ENCODE measurements at regions not wholly inside any gene's neighbourhood (a gene's known extent, or its start where the extent isn't known, plus 50 kb on each side); places are given as distances from the start of the nearest gene placed in this dataset.

DNA sequence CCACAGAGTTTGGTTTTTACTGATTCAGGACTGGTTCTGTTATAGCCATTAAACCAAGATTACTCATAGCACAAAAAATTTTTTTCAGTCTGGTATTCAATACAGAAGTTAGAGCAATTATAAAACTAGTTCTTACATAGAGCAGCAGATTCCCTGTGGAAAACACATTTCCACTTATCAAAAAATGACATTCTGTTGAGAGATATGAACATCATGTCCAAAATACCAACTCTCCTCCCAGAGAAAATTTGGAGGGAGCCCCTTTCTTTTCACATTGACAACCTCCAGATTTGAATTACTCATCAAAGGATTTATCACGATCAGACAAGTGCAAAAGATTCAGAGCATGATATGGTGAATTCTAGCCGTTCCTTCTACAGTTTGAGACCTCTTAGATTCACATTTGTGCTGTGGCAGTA lies 126.8 kb upstream of the SERPINE2 start:
- 85% methylated on average over 2 of the region's 2 CpGs; no CpG with 5 or more reads in 1 of the 2 experiments for WGBS, 2 experiments (ENCODE audit: extremely low coverage in 1 of 2, insufficient coverage in 1 of 2, insufficient read length in 1 of 2, insufficient replicate concordance in 2 of 2, low coverage in 1 of 2, low lambda C conversion rate in 2 of 2, missing lambda C conversion rate in 1 of 2)
- H3K14ac ChIP-seq (ENCODE audit: insufficient read length): no peak overlapping the region
- H3K18ac ChIP-seq (ENCODE audit: extremely low read depth, low read length): no peak overlapping the region
- no peak overlapping the region for H2BK5ac ChIP-seq (ENCODE audit: low read depth, low read length)
- no peak overlapping the region for H3K9ac ChIP-seq (replicated peaks in 1 of 4; ENCODE audit: extremely low read depth in 1 of 4, low read depth in 3 of 4, low read length in 3 of 4)
- H3K23me2 ChIP-seq (ENCODE audit: low read depth, low read length): no peaks in the 10 kb centered on the region
- no peaks in the 10 kb centered on the region for H3K4me1 ChIP-seq (replicated peaks in 1 of 4; ENCODE audit: control insufficient read depth in 3 of 4, insufficient read depth in 4 of 4, low read length in 3 of 4)
- H4K5ac ChIP-seq (ENCODE audit: insufficient read length, low read depth, low read length): no peak overlapping the region
- TF ChIP-seq BRCA1 (IDR thresholded peaks at IDR 0.05; ENCODE audit: low read depth, low read length) (no peak), SP2 (IDR thresholded peaks at IDR 0.05; ENCODE audit: low read length) (no peak), HDAC6 (IDR thresholded peaks at IDR 0.05; ENCODE audit: low read depth, low read length) (no peak), POLR2A (IDR thresholded peaks at IDR 0.05; ENCODE audit: control extremely low read depth in 1 of 2, low read depth in 2 of 2, low read length in 2 of 2) (no peak)
- no peaks in the 10 kb centered on the region for H3K36me3 ChIP-seq (ENCODE audit: control insufficient read depth in 2 of 4, insufficient read depth in 4 of 4, low read length in 3 of 4)
- no peak overlapping the region for H3K27ac ChIP-seq (ENCODE audit: low read depth, low read length)
- no peak overlapping the region for H2BK12ac ChIP-seq (ENCODE audit: low read depth, low read length)
- H4K8ac ChIP-seq (ENCODE audit: extremely low read depth, insufficient read depth, low read length): no peak overlapping the region
- no peak overlapping the region for H2BK120ac ChIP-seq (replicated peaks; ENCODE audit: low read depth, low read length)
- H4K20me1 ChIP-seq (replicated peaks in 1 of 2; ENCODE audit: control insufficient read depth in 1 of 2, insufficient read depth in 2 of 2, low read length in 2 of 2): no peaks in the 10 kb centered on the region
- no peak overlapping the region for H3K4me2 ChIP-seq (ENCODE audit: insufficient read depth in 1 of 2, low read depth in 2 of 2, low read length in 2 of 2)
- no peak overlapping the region for H2AK5ac ChIP-seq (ENCODE audit: low read depth, low read length)
- H3K23ac ChIP-seq (ENCODE audit: insufficient read length): no peak overlapping the region
- no peak overlapping the region for H3K4ac ChIP-seq (replicated peaks; ENCODE audit: insufficient read length, low read depth, low read length)
- no peaks in the 10 kb centered on the region for H3K79me2 ChIP-seq (ENCODE audit: control insufficient read depth in 1 of 2, insufficient read depth in 2 of 2, low read length in 2 of 2)
- H2AFZ ChIP-seq (ENCODE audit: low read length): no peak overlapping the region
- no peak for FAIRE-seq
- no peak overlapping the region for H2BK20ac ChIP-seq (ENCODE audit: low read length)
- CTCF ChIA-PET (ENCODE audit: partially characterized antibody): interaction anchor here (2.0 kb wide), 1 partner anchor 107 kb away, joined by 5 read pairs; no protein-coding TSS in a partner anchor
- no peak overlapping the region for H2BK15ac ChIP-seq (ENCODE audit: low read length)
- H3K4me3 ChIP-seq (ENCODE audit: extremely low read depth in 1 of 4, insufficient read depth in 2 of 4, low read depth in 3 of 4, low read length in 4 of 4): no peak overlapping the region
- H4K91ac ChIP-seq (replicated peaks; ENCODE audit: insufficient read length, low read length): no peak overlapping the region
- no peaks in the 10 kb centered on the region for H3K27me3 ChIP-seq (replicated peaks in 1 of 4; ENCODE audit: control insufficient read depth in 3 of 4, extremely low read depth in 1 of 4, insufficient read depth in 3 of 4, low read length in 3 of 4)
- H3K79me1 ChIP-seq (ENCODE audit: low read depth, low read length): no peaks in the 10 kb centered on the region
- POLR2A ChIA-PET (ENCODE audit: partially characterized antibody): no interaction called here
- no peak overlapping the region for H3K56ac ChIP-seq (replicated peaks; ENCODE audit: insufficient read length, low read depth, low read length)
- no peak for DNase-seq (ENCODE audit: low read depth in 1 of 2, low spot score in 2 of 2)
- H3K9me3 ChIP-seq (ENCODE audit: insufficient read depth in 2 of 2, low read depth in 1 of 2, low read length in 1 of 2): no peaks in the 10 kb centered on the region
